C4-2B (cell line): ENCODE measurements at regions not wholly inside any gene's neighbourhood (a gene's known extent, or its start where the extent isn't known, plus 50 kb on each side); places are given as distances from the start of the nearest gene placed in this dataset.

Source experiments
- CTCF ChIP-seq: fragments of 450-650 bp; conservative IDR thresholded peaks from 2 replicates; pipeline ENCODE4 v1.5.1; 2017; ENCODE audit warnings: mild to moderate bottlenecking
- ZFX ChIP-seq: fragments of 450-650 bp; IDR thresholded peaks from 2 replicates; pipeline ENCODE4 v1.6.1; 2017

- TF ChIP-seq CTCF (no peak), ZFX (no peak)
These were observed 181.7 kb downstream of the BRD1 start for GRCh38 chr22:49645791-49646550.
